ENCODE measurements at regions not wholly inside any gene's neighbourhood (a gene's known extent, or its start where the extent isn't known, plus 50 kb on each side); places are given as distances from the start of the nearest gene placed in this dataset.

GRCh38 chr2:14445670-14446069 is 186.8 kb upstream of the LRATD1 start:
- Histone ChIP-seq H3K27ac (replicated peaks) (no peak overlapping the region), H3K27me3 (ENCODE audit: insufficient read depth, poor library complexity, severe bottlenecking) (no peaks in the 10 kb centered on the region), H3K4me3 (replicated peaks; ENCODE audit: insufficient read depth, low read length) (no peak overlapping the region)
- TF ChIP-seq GABPA (IDR thresholded peaks at IDR 0.05; ENCODE audit: low read depth) (no peak), SPI1 (IDR thresholded peaks at IDR 0.05; ENCODE audit: borderline replicate concordance, low read depth) (no peak), REST (IDR thresholded peaks at IDR 0.05; ENCODE audit: insufficient replicate concordance, low read depth) (no peak), POLR2AphosphoS5 (IDR thresholded peaks at IDR 0.05; ENCODE audit: low read depth) (no peak)
- TF ChIP-seq, protein P1, sequence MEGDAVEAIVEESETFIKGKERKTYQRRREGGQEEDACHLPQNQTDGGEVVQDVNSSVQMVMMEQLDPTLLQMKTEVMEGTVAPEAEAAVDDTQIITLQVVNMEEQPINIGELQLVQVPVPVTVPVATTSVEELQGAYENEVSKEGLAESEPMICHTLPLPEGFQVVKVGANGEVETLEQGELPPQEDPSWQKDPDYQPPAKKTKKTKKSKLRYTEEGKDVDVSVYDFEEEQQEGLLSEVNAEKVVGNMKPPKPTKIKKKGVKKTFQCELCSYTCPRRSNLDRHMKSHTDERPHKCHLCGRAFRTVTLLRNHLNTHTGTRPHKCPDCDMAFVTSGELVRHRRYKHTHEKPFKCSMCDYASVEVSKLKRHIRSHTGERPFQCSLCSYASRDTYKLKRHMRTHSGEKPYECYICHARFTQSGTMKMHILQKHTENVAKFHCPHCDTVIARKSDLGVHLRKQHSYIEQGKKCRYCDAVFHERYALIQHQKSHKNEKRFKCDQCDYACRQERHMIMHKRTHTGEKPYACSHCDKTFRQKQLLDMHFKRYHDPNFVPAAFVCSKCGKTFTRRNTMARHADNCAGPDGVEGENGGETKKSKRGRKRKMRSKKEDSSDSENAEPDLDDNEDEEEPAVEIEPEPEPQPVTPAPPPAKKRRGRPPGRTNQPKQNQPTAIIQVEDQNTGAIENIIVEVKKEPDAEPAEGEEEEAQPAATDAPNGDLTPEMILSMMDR (IDR thresholded peaks at IDR 0.05; ENCODE audit: insufficient read depth, low read length) = no peak
- DNase-seq (ENCODE audit: low read depth in 1 of 2, low spot score in 1 of 2) = no peak

DNA sequence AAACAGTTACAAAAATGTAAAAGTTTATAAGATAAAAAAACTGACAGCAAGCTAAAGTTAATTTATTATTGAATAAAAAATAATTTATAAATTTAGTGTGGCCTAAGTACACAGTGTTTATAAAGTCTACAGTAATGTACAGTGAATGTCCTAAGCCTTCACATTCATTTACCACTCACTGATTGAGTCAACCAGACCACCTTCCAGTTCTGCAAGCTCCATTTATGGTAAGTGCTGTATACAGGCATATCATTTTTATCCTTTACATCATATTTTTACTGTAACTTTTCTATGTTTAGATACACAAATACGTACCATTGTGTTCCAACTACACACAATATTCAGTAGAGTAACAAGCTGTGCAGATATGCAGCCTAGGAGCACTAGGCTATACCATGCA is 184.2 kb upstream of the LRATD1 start:
- Histone ChIP-seq H3K27ac (replicated peaks) (no peak overlapping the region), H3K4me3 (replicated peaks; ENCODE audit: insufficient read depth, low read length) (no peak overlapping the region), H3K27me3 (ENCODE audit: insufficient read depth, poor library complexity, severe bottlenecking) (no peaks in the 10 kb centered on the region)
- no peak for TF ChIP-seq SPI1 (IDR thresholded peaks at IDR 0.05; ENCODE audit: borderline replicate concordance, low read depth)
- no peak for TF ChIP-seq GABPA (IDR thresholded peaks at IDR 0.05; ENCODE audit: low read depth)
- TF ChIP-seq, protein P1 (IDR thresholded peaks at IDR 0.05; ENCODE audit: insufficient read depth, low read length) = no peak
- TF ChIP-seq POLR2AphosphoS5 (IDR thresholded peaks at IDR 0.05; ENCODE audit: low read depth) = no peak
- no peak for TF ChIP-seq REST (IDR thresholded peaks at IDR 0.05; ENCODE audit: insufficient replicate concordance, low read depth)
- DNase-seq (ENCODE audit: low read depth in 1 of 2, low spot score in 1 of 2) = no peak

DNA sequence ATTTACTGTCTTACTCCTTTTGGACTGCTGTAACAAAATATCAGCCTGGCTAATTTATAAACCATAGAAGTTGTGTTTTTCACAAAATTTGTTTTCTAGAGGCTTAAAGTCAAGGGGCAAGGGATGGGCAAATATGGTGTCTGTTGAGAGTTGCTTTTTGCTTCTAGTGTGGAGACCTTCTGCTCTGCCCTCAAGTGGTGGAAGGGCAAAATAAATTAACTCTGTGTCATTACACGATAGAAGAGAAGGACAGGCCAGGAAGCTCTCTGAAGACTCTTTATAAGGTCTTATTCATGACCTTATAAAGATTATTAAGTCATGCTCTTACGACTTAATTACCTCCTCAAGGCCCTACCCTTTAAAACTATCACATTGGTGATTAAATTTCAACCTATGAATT is 181.2 kb upstream of the LRATD1 start:
- TF ChIP-seq GABPA (IDR thresholded peaks at IDR 0.05; ENCODE audit: low read depth) (no peak), REST (IDR thresholded peaks at IDR 0.05; ENCODE audit: insufficient replicate concordance, low read depth) (no peak), SPI1 (IDR thresholded peaks at IDR 0.05; ENCODE audit: borderline replicate concordance, low read depth) (no peak), POLR2AphosphoS5 (IDR thresholded peaks at IDR 0.05; ENCODE audit: low read depth) (no peak)
- TF ChIP-seq, protein P1 (IDR thresholded peaks at IDR 0.05; ENCODE audit: insufficient read depth, low read length) = no peak
- no peak overlapping the region for H3K27ac ChIP-seq (replicated peaks)
- no peak for DNase-seq (ENCODE audit: low read depth in 1 of 2, low spot score in 1 of 2)

More for the DNA sequence above, 181.2 kb upstream of the LRATD1 start:
- Histone ChIP-seq H3K4me3 (replicated peaks; ENCODE audit: insufficient read depth, low read length) (no peak overlapping the region), H3K27me3 (ENCODE audit: insufficient read depth, poor library complexity, severe bottlenecking) (no peaks in the 10 kb centered on the region)
